H1 (cell line): ENCODE measurements at regions not wholly inside any gene's neighbourhood (a gene's known extent, or its start where the extent isn't known, plus 50 kb on each side); places are given as distances from the start of the nearest gene placed in this dataset.

ENCODE experiments used
- CTCF ChIA-PET: fragments of 300-600 bp; sonication (Branson Sonifier 250); formaldehyde crosslinking; loops from one replicate; lab custom pipeline; 2021; ENCODE audit not compliant: partially characterized antibody; lab: Charles Lee
- POLR2A ChIA-PET: fragments of 300-600 bp; sonication (Branson Sonifier 250); formaldehyde crosslinking; loops from one replicate; lab custom pipeline; 2021; ENCODE audit warnings: inconsistent platforms; ENCODE audit not compliant: partially characterized antibody; lab: Charles Lee
- DNase-seq, 2 experiments: peaks; one replicate each; pipeline versions ENCODE4 v3.0.0 to v3.0.0-alpha.2; 2010 to 2022; ENCODE audit warnings: low spot score in 2 of 2, low read depth in 1 of 2, mixed read lengths in 1 of 2
- FAIRE-seq: peaks from 2 replicates; lab custom pipeline; 2011; peaks lifted over from hg19 to GRCh38; lab: Jason Lieb, UNC
- H2AFZ ChIP-seq: 2 replicates; pipeline ENCODE4 v1.8.1; 2012; ENCODE audit warnings: low read length, inconsistent platforms
- H2AK5ac ChIP-seq: 2 replicates; pipeline ENCODE4 v1.6.1; 2013; ENCODE audit warnings: low read depth, low read length
- H2BK120ac ChIP-seq: replicated peaks from 2 replicates; pipeline ENCODE3; 2013; ENCODE audit warnings: low read depth, low read length, inconsistent platforms
- H2BK12ac ChIP-seq: 2 replicates; pipeline ENCODE4 v1.6.1; 2013; ENCODE audit warnings: low read depth, low read length
- H2BK15ac ChIP-seq: 2 replicates; pipeline ENCODE4 v1.6.1; 2013; ENCODE audit warnings: low read length
- H2BK20ac ChIP-seq: 2 replicates; pipeline ENCODE4 v1.6.1; 2013; ENCODE audit warnings: low read length
- H2BK5ac ChIP-seq: 2 replicates; pipeline ENCODE4 v1.6.1; 2013; ENCODE audit warnings: low read depth, low read length
- H3K14ac ChIP-seq: 2 replicates; pipeline ENCODE4 v1.6.1; 2013; ENCODE audit warnings: inconsistent platforms; ENCODE audit not compliant: insufficient read length
- H3K18ac ChIP-seq: 2 replicates; pipeline ENCODE4 v1.6.1; 2013; ENCODE audit warnings: low read length; ENCODE audit errors: extremely low read depth
- H3K23ac ChIP-seq: 2 replicates; pipeline ENCODE4 v1.6.1; 2013; ENCODE audit warnings: inconsistent platforms; ENCODE audit not compliant: insufficient read length
- H3K23me2 ChIP-seq: 2 replicates; pipeline ENCODE4 v1.6.1; 2013; ENCODE audit warnings: low read depth, low read length
- H3K27ac ChIP-seq: 2 replicates; pipeline ENCODE4 v1.6.1; 2011; ENCODE audit warnings: low read depth, low read length, inconsistent platforms
- H3K27me3 ChIP-seq, 4 experiments: replicated peaks in 1 of 4; 1 replicate in 1 of 4; 2 replicates in 3 of 4; pipeline versions ENCODE4 v1.6.1 to v1.8.1; 2011 to 2013; ENCODE audit warnings: low read length in 3 of 4, mild to moderate bottlenecking in 3 of 4, inconsistent platforms in 2 of 4, mixed read lengths in 2 of 4, moderate library complexity in 1 of 4; ENCODE audit not compliant: control insufficient read depth in 3 of 4, insufficient read depth in 3 of 4; ENCODE audit errors: extremely low read depth in 1 of 4
- H3K36me3 ChIP-seq, 4 experiments: 2 replicates each; pipeline versions ENCODE4 v1.6.1 to v1.8.1; 2011 to 2013; ENCODE audit warnings: mild to moderate bottlenecking in 4 of 4, low read length in 3 of 4, moderate library complexity in 2 of 4, control low read depth in 1 of 4, inconsistent platforms in 1 of 4; ENCODE audit not compliant: insufficient read depth in 4 of 4, control insufficient read depth in 2 of 4
- H3K4ac ChIP-seq: replicated peaks from 2 replicates; pipeline ENCODE3; 2013; ENCODE audit warnings: low read length, low read depth, mixed read lengths, inconsistent platforms; ENCODE audit not compliant: insufficient read length
- H3K4me1 ChIP-seq, 4 experiments: replicated peaks in 1 of 4; 1 replicate in 1 of 4; 2 replicates in 3 of 4; pipeline versions ENCODE4 v1.6.1 to v1.8.1; 2011 to 2013; ENCODE audit warnings: low read length in 3 of 4, inconsistent platforms in 2 of 4, mixed read lengths in 1 of 4; ENCODE audit not compliant: insufficient read depth in 4 of 4, control insufficient read depth in 3 of 4
- H3K4me2 ChIP-seq, 2 experiments: 2 replicates each; pipeline versions ENCODE4 v1.6.1 to v1.8.1; 2011 to 2013; ENCODE audit warnings: low read depth in 2 of 2, low read length in 2 of 2, control low read depth in 1 of 2, inconsistent platforms in 1 of 2, mild to moderate bottlenecking in 1 of 2; ENCODE audit not compliant: insufficient read depth in 1 of 2
- H3K4me3 ChIP-seq, 4 experiments: fragments of 200-600, 300-600 bp in 1 of 4; sonication (generic), shearing (Covaris generic), sonication (Bioruptor Twin) in 1 of 4; 2 replicates each; pipeline versions ENCODE4 v1.5.1 to v1.8.1; 2011 to 2016; ENCODE audit warnings: low read length in 4 of 4, low read depth in 3 of 4, control low read depth in 2 of 4, inconsistent platforms in 2 of 4, mild to moderate bottlenecking in 2 of 4, mixed read lengths in 1 of 4, moderate library complexity in 1 of 4; ENCODE audit not compliant: insufficient read depth in 2 of 4; ENCODE audit errors: extremely low read depth in 1 of 4
- H3K56ac ChIP-seq: replicated peaks from 2 replicates; pipeline ENCODE3; 2013; ENCODE audit warnings: low read depth, mild to moderate bottlenecking, mixed read lengths, low read length, inconsistent platforms; ENCODE audit not compliant: insufficient read length
- H3K79me1 ChIP-seq: 2 replicates; pipeline ENCODE4 v1.6.1; 2013; ENCODE audit warnings: low read depth, low read length, control low read depth
- H3K79me2 ChIP-seq, 2 experiments: 2 replicates each; pipeline versions ENCODE4 v1.6.1 to v1.8.1; 2012 to 2013; ENCODE audit warnings: low read length in 2 of 2, mild to moderate bottlenecking in 2 of 2, inconsistent platforms in 1 of 2; ENCODE audit not compliant: insufficient read depth in 2 of 2, control insufficient read depth in 1 of 2
- H3K9ac ChIP-seq, 4 experiments: replicated peaks in 1 of 4; 1 replicate in 1 of 4; 2 replicates in 3 of 4; pipeline versions ENCODE4 v1.6.1 to v1.8.1; 2011 to 2013; ENCODE audit warnings: low read depth in 3 of 4, low read length in 3 of 4, control low read depth in 2 of 4, mild to moderate bottlenecking in 2 of 4, moderate library complexity in 2 of 4, inconsistent platforms in 1 of 4; ENCODE audit errors: extremely low read depth in 1 of 4
- H3K9me3 ChIP-seq, 2 experiments: 2 replicates each; pipeline versions ENCODE4 v1.6.1 to v1.8.1; 2012 to 2013; ENCODE audit warnings: mild to moderate bottlenecking in 2 of 2, moderate library complexity in 2 of 2, control low read depth in 1 of 2, inconsistent platforms in 1 of 2, low read depth in 1 of 2, low read length in 1 of 2, mixed read lengths in 1 of 2; ENCODE audit not compliant: insufficient read depth in 2 of 2
- H4K20me1 ChIP-seq, 2 experiments: replicated peaks in 1 of 2; 2 replicates each; pipeline versions ENCODE3 to v1.8.1; 2011 to 2013; ENCODE audit warnings: inconsistent platforms in 2 of 2, low read length in 2 of 2, mild to moderate bottlenecking in 1 of 2; ENCODE audit not compliant: insufficient read depth in 2 of 2, control insufficient read depth in 1 of 2
- H4K5ac ChIP-seq: 2 replicates; pipeline ENCODE4 v1.6.1; 2013; ENCODE audit warnings: low read length, low read depth, mixed read lengths, inconsistent platforms; ENCODE audit not compliant: insufficient read length
- H4K8ac ChIP-seq: 2 replicates; pipeline ENCODE4 v1.8.0; 2013; ENCODE audit warnings: mild to moderate bottlenecking, moderate library complexity, low read length, inconsistent platforms; ENCODE audit not compliant: insufficient read depth; ENCODE audit errors: extremely low read depth
- H4K91ac ChIP-seq: replicated peaks from 2 replicates; pipeline ENCODE3; 2013; ENCODE audit warnings: low read length, mixed read lengths, inconsistent platforms; ENCODE audit not compliant: insufficient read length
- BRCA1 ChIP-seq: IDR thresholded peaks from 2 replicates; pipeline ENCODE4 v1.6.1; 2012; ENCODE audit warnings: low read depth, low read length, improper control_type of control experiment
- CBX8 ChIP-seq: fragments of 300-800, 300-1000 bp; sonication (generic); IDR thresholded peaks from 2 replicates; pipeline ENCODE4 v1.7.1; 2016; ENCODE audit warnings: low read depth, low read length, borderline replicate concordance
- GTF2F1 ChIP-seq: IDR thresholded peaks from 2 replicates; pipeline ENCODE4 v1.6.1; 2012; ENCODE audit warnings: low read depth, low read length, improper control_type of control experiment, borderline replicate concordance
- KDM4A ChIP-seq: IDR thresholded peaks from one replicate; pipeline ENCODE4 v1.7.1; 2012; ENCODE audit warnings: low read depth, mild to moderate bottlenecking, moderate library complexity, low read length, inconsistent platforms; ENCODE audit not compliant: severe bottlenecking
- MAFK ChIP-seq: IDR thresholded peaks from 2 replicates; pipeline ENCODE4 v1.6.1; 2012; ENCODE audit warnings: low read depth, mild to moderate bottlenecking, improper control_type of control experiment, low read length
- POLR2A ChIP-seq, 2 experiments: IDR thresholded peaks; 1 replicate in 1 of 2; 2 replicates in 1 of 2; pipeline ENCODE4 v1.6.1; 2011; ENCODE audit warnings: low read depth in 2 of 2, low read length in 2 of 2, mild to moderate bottlenecking in 2 of 2; ENCODE audit errors: control extremely low read depth in 1 of 2
- RXRA ChIP-seq: IDR thresholded peaks from 2 replicates; pipeline ENCODE4 v1.6.1; 2011; ENCODE audit warnings: low read depth, mild to moderate bottlenecking, low read length, moderate library complexity; ENCODE audit not compliant: insufficient read depth
- SIN3A ChIP-seq, 2 experiments: IDR thresholded peaks in 1 of 2; conservative IDR thresholded peaks in 1 of 2; 2 replicates each; pipeline ENCODE4 v1.6.1; 2011 to 2012; ENCODE audit warnings: low read length in 2 of 2, improper control_type of control experiment in 1 of 2, low read depth in 1 of 2, mild to moderate bottlenecking in 1 of 2
- SUZ12 ChIP-seq: fragments of 200-600 bp; sonication (generic); IDR thresholded peaks from 2 replicates; pipeline ENCODE4 v1.6.1; 2012; ENCODE audit warnings: mild to moderate bottlenecking, inconsistent platforms, low read length, moderate library complexity, mixed read lengths
- TCF12 ChIP-seq: IDR thresholded peaks from 2 replicates; pipeline ENCODE4 v1.6.1; 2011; ENCODE audit warnings: low read depth, mild to moderate bottlenecking, low read length
- WGBS, 2 experiments: shearing (Covaris generic) in 1 of 2; methylation state at CpG; one replicate each; pipeline versions ENCODE4 v1.1.6 to v1.1.7; 2013 to 2015; ENCODE audit warnings: low lambda C conversion rate in 2 of 2, mixed read lengths in 2 of 2, inconsistent platforms in 1 of 2, low coverage in 1 of 2, missing lambda C conversion rate in 1 of 2; ENCODE audit not compliant: insufficient replicate concordance in 2 of 2, insufficient coverage in 1 of 2, insufficient read length in 1 of 2; ENCODE audit errors: extremely low coverage in 1 of 2, missing lambda C conversion rate in 1 of 2; 5-methylcytosine and 5-hydroxymethylcytosine counted together
- TF ChIP-seq, protein P1 (sequence below): IDR thresholded peaks from 2 replicates; pipeline ENCODE4 v1.6.1; 2012; ENCODE audit warnings: inconsistent platforms

- Histone ChIP-seq H3K9me3 (no peaks in the 10 kb centered on the region), H4K8ac (no peak overlapping the region), H4K91ac (no peak overlapping the region), H3K56ac (no peak overlapping the region), H3K9ac (no peak overlapping the region), H3K27ac (no peak overlapping the region), H3K4me2 (no peak overlapping the region), H2BK5ac (no peak overlapping the region), H3K23me2 (no peaks in the 10 kb centered on the region), H2AFZ (no peak overlapping the region), H4K5ac (no peak overlapping the region), H2AK5ac (no peak overlapping the region), H3K27me3 (no peaks in the 10 kb centered on the region), H3K4ac (no peak overlapping the region), H3K79me1 (no peaks in the 10 kb centered on the region), H3K79me2 (no peaks in the 10 kb centered on the region), H4K20me1 (no peaks in the 10 kb centered on the region), H2BK15ac (no peak overlapping the region), H3K36me3 (no peaks in the 10 kb centered on the region), H3K14ac (no peak overlapping the region), H2BK12ac (no peak overlapping the region), H3K4me1 (peaks cover 0 to 6% (median 3%) of the 10 kb centered on the region in 4 experiments; a peak in 3 of 7 replicates), H3K4me3 (no peak overlapping the region), H2BK20ac (no peak overlapping the region), H3K23ac (no peak overlapping the region), H2BK120ac (no peak overlapping the region), H3K18ac (no peak overlapping the region)
- FAIRE-seq (no peak), DNase-seq (no peak)
- ChIA-PET CTCF (interaction anchor here (2.2 kb wide), 1 partner anchor 11 kb away, joined by 5 read pairs; no protein-coding TSS in a partner anchor), POLR2A (interaction anchor here (1.3 kb wide), 1 partner anchor 11 kb away, joined by 3 read pairs; no protein-coding TSS in a partner anchor)
- whole genome bisulfite sequencing, 2 experiments, result 93% methylated on average over 4 of the region's 4 CpGs; no CpG with 5 or more reads in 1 of the 2 experiments
- TF ChIP-seq BRCA1, result no peak
- no peak for TF ChIP-seq POLR2A (IDR thresholded peaks at IDR 0.05; ENCODE audit: control extremely low read depth in 1 of 2, low read depth in 2 of 2, low read length in 2 of 2)
- TF ChIP-seq, protein P1, sequence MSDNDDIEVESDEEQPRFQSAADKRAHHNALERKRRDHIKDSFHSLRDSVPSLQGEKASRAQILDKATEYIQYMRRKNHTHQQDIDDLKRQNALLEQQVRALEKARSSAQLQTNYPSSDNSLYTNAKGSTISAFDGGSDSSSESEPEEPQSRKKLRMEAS, result no peak
- no peak for TF ChIP-seq KDM4A
- no peak for TF ChIP-seq TCF12
- TF ChIP-seq RXRA, result no peak
- no peak for TF ChIP-seq SIN3A (conservative IDR thresholded peaks at IDR 0.05 in 1 of 2, IDR thresholded peaks at IDR 0.05 in 1 of 2; ENCODE audit: low read depth in 1 of 2, low read length in 2 of 2)
- no peak for TF ChIP-seq SUZ12
- TF ChIP-seq MAFK, result no peak
- no peak for TF ChIP-seq CBX8
- TF ChIP-seq GTF2F1, result no peak
Measured at GRCh38 chr1:163440090-163440489, 118.3 kb downstream of the NUF2 start.
